ENCODE measurements at regions not wholly inside any gene's neighbourhood (a gene's known extent, or its start where the extent isn't known, plus 50 kb on each side); places are given as distances from the start of the nearest gene placed in this dataset.

- TF ChIP-seq EZH2 (optimal IDR thresholded peaks at IDR 0.05; ENCODE audit: low read depth, low read length) (no peak), CTCF (IDR thresholded peaks at IDR 0.05; ENCODE audit: low read length) (no peak), EZH2phosphoT487 (IDR thresholded peaks at IDR 0.05; ENCODE audit: low read length) (no peak)
Measured at GRCh38 chr18:75970212-75970611, 524.8 kb downstream of the ZNF516 start.
